ENCODE measurements at regions not wholly inside any gene's neighbourhood (a gene's known extent, or its start where the extent isn't known, plus 50 kb on each side); places are given as distances from the start of the nearest gene placed in this dataset.

DNA sequence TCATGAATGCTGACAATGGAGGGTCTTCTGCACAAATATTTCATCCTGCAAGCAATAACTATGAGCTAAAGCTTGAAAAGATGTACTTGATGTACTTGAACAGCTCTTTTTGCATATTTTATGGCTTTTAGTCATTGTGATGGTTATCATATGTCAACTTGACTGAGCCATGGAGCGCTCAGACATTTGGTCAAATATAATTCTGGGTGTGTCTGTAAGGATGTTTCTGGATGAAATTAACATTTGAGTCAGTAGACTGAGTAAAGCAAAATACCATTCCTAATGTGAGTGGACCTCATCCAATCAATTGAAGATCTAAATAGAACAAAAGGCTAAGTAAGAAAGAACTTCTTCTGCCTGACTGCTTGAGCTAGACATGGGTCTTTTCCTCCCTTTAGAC is 509.0 kb downstream of the BCL11A start (continued):
- TF ChIP-seq RFX5 (IDR thresholded peaks at IDR 0.05) (no peak), MAX (IDR thresholded peaks at IDR 0.05) (no peak), FOSB (CRISPR knock-in tag; IDR thresholded peaks at IDR 0.05) (no peak), POLR2A (IDR thresholded peaks at IDR 0.05; ENCODE audit: low read length) (no peak), MYC (IDR thresholded peaks at IDR 0.05; ENCODE audit: borderline replicate concordance, low read length) (no peak), CBX2 (IDR thresholded peaks at IDR 0.05; ENCODE audit: borderline replicate concordance, low read depth) (no peak)

- Histone ChIP-seq H3K4me2 (no peak overlapping the region), H3K4me1 (no peaks in the 10 kb centered on the region), H3K4me3 (no peak overlapping the region), H3K9me3 (no peaks in the 10 kb centered on the region), H3K27ac (no peak overlapping the region)
- ChIA-PET POLR2A (no interaction called here), CTCF (no interaction called here)
- ATAC-seq (no peak), DNase-seq (ENCODE audit: low read depth in 1 of 2, low spot score in 1 of 2) (no peak), FAIRE-seq (no peak)
- TF ChIP-seq TP53 (CRISPR knock-in tag; IDR thresholded peaks at IDR 0.05) (no peak), EHF (CRISPR knock-in tag; IDR thresholded peaks at IDR 0.05) (no peak), CHD2 (IDR thresholded peaks at IDR 0.05; ENCODE audit: low read length, partially characterized antibody) (no peak), ELK1 (IDR thresholded peaks at IDR 0.05; ENCODE audit: low read depth, low read length) (no peak)
- 18% methylated on average over 3 of the region's 3 CpGs for WGBS (ENCODE audit: missing lambda C conversion rate)
Measured at GRCh38 chr2:60042023-60042422, 511.4 kb downstream of the BCL11A start.

GRCh38 chr2:60033325-60033724 is 520.1 kb downstream of the BCL11A start:
- H3K4me3 ChIP-seq: no peak overlapping the region
- no peak for TF ChIP-seq CBX2 (IDR thresholded peaks at IDR 0.05; ENCODE audit: borderline replicate concordance, low read depth)
- no peaks in the 10 kb centered on the region for H3K9me3 ChIP-seq
- 2% methylated on average over 4 of the region's 4 CpGs for WGBS (ENCODE audit: missing lambda C conversion rate)
- DNase-seq (ENCODE audit: low read depth in 1 of 2, low spot score in 1 of 2) (no peak), FAIRE-seq (no peak), ATAC-seq (no peak)
- no peak overlapping the region for H3K27ac ChIP-seq
- no peaks in the 10 kb centered on the region for H3K4me1 ChIP-seq
- ChIA-PET POLR2A (no interaction called here), CTCF (interaction anchor here (0.8 kb wide), 1 partner anchor 118 kb away, joined by 3 read pairs; no protein-coding TSS in a partner anchor)
- H3K4me2 ChIP-seq: no peak overlapping the region

DNA sequence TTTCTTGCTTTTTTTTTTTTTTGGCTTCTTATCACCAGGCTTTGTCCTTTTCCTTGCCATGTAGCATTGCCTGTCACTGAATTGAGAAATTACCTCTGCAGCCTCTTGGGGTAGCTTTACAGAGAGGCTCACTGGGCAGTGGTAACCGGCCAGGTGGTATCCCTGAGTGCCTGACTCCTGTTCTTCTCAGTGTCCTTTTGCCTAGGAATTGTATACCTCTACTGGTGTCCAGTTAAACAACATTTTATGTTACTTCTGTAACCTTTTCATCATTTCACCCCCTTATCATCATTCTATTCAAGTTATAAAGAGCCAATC is 523.9 kb downstream of the BCL11A start:
- no peak for DNase-seq (ENCODE audit: low read depth in 1 of 2, low spot score in 1 of 2)
- Histone ChIP-seq H3K27ac (no peak overlapping the region), H3K4me3 (no peak overlapping the region), H3K4me2 (no peak overlapping the region), H3K9me3 (no peaks in the 10 kb centered on the region), H3K4me1 (no peaks in the 10 kb centered on the region)
- ChIA-PET CTCF (no interaction called here), POLR2A (no interaction called here)
- no peak for ATAC-seq
- 5% methylated on average over 1 of the region's 1 CpG for WGBS (ENCODE audit: missing lambda C conversion rate)
- FAIRE-seq: no peak
- TF ChIP-seq SREBF2 (IDR thresholded peaks at IDR 0.05) (no peak), FOSL2 (IDR thresholded peaks at IDR 0.05) (no peak), FOSL2 (CRISPR knock-in tag; IDR thresholded peaks at IDR 0.05) (no peak), TFCP2L1 (CRISPR knock-in tag; IDR thresholded peaks at IDR 0.05) (no peak), FOXS1 (CRISPR knock-in tag; IDR thresholded peaks at IDR 0.05) (no peak), PHF8 (IDR thresholded peaks at IDR 0.05; ENCODE audit: borderline replicate concordance, low read depth) (no peak), MYC (IDR thresholded peaks at IDR 0.05; ENCODE audit: borderline replicate concordance, low read length) (no peak), CBX2 (IDR thresholded peaks at IDR 0.05; ENCODE audit: borderline replicate concordance, low read depth) (no peak), REST (IDR thresholded peaks at IDR 0.05) (no peak), RFX5 (IDR thresholded peaks at IDR 0.05) (no peak), ZC3H11A (IDR thresholded peaks at IDR 0.05) (no peak), E2F6 (IDR thresholded peaks at IDR 0.05; ENCODE audit: borderline replicate concordance, low read depth) (no peak), ATOH8 (CRISPR knock-in tag; IDR thresholded peaks at IDR 0.05; ENCODE audit: low read depth) (no peak), MAFK (IDR thresholded peaks at IDR 0.05; ENCODE audit: partially characterized antibody) (no peak), KDM5A (IDR thresholded peaks at IDR 0.05) (no peak)
- TF ChIP-seq, protein P1, sequence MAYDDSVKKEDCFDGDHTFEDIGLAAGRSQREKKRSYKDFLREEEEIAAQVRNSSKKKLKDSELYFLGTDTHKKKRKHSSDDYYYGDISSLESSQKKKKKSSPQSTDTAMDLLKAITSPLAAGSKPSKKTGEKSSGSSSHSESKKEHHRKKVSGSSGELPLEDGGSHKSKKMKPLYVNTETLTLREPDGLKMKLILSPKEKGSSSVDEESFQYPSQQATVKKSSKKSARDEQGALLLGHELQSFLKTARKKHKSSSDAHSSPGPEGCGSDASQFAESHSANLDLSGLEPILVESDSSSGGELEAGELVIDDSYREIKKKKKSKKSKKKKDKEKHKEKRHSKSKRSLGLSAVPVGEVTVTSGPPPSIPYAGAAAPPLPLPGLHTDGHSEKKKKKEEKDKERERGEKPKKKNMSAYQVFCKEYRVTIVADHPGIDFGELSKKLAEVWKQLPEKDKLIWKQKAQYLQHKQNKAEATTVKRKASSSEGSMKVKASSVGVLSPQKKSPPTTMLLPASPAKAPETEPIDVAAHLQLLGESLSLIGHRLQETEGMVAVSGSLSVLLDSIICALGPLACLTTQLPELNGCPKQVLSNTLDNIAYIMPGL (CRISPR knock-in tag; IDR thresholded peaks at IDR 0.05; ENCODE audit: borderline replicate concordance): no peak
- TF ChIP-seq, protein P2, sequence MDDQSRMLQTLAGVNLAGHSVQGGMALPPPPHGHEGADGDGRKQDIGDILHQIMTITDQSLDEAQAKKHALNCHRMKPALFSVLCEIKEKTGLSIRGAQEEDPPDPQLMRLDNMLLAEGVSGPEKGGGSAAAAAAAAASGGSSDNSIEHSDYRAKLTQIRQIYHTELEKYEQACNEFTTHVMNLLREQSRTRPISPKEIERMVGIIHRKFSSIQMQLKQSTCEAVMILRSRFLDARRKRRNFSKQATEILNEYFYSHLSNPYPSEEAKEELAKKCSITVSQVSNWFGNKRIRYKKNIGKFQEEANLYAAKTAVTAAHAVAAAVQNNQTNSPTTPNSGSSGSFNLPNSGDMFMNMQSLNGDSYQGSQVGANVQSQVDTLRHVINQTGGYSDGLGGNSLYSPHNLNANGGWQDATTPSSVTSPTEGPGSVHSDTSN (IDR thresholded peaks at IDR 0.05): no peak

Data from A549 (cell line).